HCT116 (cell line): ENCODE measurements at regions not wholly inside any gene's neighbourhood (a gene's known extent, or its start where the extent isn't known, plus 50 kb on each side); places are given as distances from the start of the nearest gene placed in this dataset.

Source experiments
- ATAC-seq: fragments of 200-7000 bp; cut with Tn5 transposase; 2 replicates; pipeline ENCODE4 v1.9.1; 2020; ENCODE audit warnings: mild to moderate bottlenecking, moderate library complexity
- BruUV-seq: library from RNA; stranded (reverse); fragments of 400-500 nt; replicated peaks from 2 replicates; lab custom pipeline; 2021; lab: Mats Ljungman, UMichigan
- CTCF ChIA-PET: fragments of 300-600 bp; sonication (Branson Sonifier 250); formaldehyde crosslinking; loops from one replicate; lab custom pipeline; 2021; ENCODE audit warnings: antibody characterized with exemption; lab: Charles Lee
- POLR2A ChIA-PET: fragments of 300-600, 350-600 bp; sonication (Branson Sonifier 250); formaldehyde crosslinking; loops from one replicate; lab custom pipeline; 2021; ENCODE audit warnings: antibody characterized with exemption; lab: Charles Lee
- RAD21 ChIA-PET, 2 experiments: fragments of 300-600 bp; sonication (Branson Sonifier 250); formaldehyde crosslinking; loops; one replicate each; lab custom pipeline; 2023; ENCODE audit warnings: low total read pairs in 2 of 2; ENCODE audit not compliant: uncharacterized antibody in 2 of 2, unreplicated experiment in 2 of 2, low non-redundant PET in 1 of 2; lab: Charles Lee
- DNase-seq: peaks from one replicate; pipeline ENCODE4 v3.0.0-alpha.2; 2010; ENCODE audit warnings: low read depth, low spot score
- H2AFZ ChIP-seq: fragments of 200-600 bp; shearing (Covaris generic), sonication (generic); 2 replicates; pipeline ENCODE4 v1.6.1; 2017; ENCODE audit warnings: low read depth, mixed run types, mixed read lengths, antibody characterized with exemption, low read length; ENCODE audit not compliant: poor library complexity, severe bottlenecking
- H3K27ac ChIP-seq: 2 replicates; pipeline ENCODE4 v1.5.1; 2012; ENCODE audit warnings: low read depth, low read length
- H3K27me3 ChIP-seq: fragments of 200-600 bp; sonication (generic); 2 replicates; pipeline ENCODE4 v1.6.1; 2016; ENCODE audit warnings: mixed run types, low read length, mixed read lengths; ENCODE audit not compliant: insufficient read depth
- H3K36me3 ChIP-seq, 2 experiments: fragments of 200-500 bp in 1 of 2; fragments of 200-600 bp in 1 of 2; sonication (Bioruptor generic) in 1 of 2; sonication (generic) in 1 of 2; 2 replicates each; pipeline versions ENCODE4 v1.5.1 to v1.6.1; 2014 to 2016; ENCODE audit warnings: low read length in 2 of 2, inconsistent platforms in 1 of 2, mixed read lengths in 1 of 2, mixed run types in 1 of 2; ENCODE audit not compliant: insufficient read depth in 2 of 2, control insufficient read depth in 1 of 2
- H3K4me1 ChIP-seq, 2 experiments: fragments of 200-600 bp in 1 of 2; sonication (generic) in 1 of 2; 2 replicates each; pipeline versions ENCODE4 v1.5.1 to v1.6.1; 2012 to 2017; ENCODE audit warnings: low read length in 2 of 2, inconsistent platforms in 1 of 2, mild to moderate bottlenecking in 1 of 2, mixed read lengths in 1 of 2, mixed run types in 1 of 2, moderate library complexity in 1 of 2; ENCODE audit not compliant: insufficient read depth in 2 of 2, control insufficient read depth in 1 of 2
- H3K4me2 ChIP-seq: fragments of 200-600 bp; sonication (generic); 2 replicates; pipeline ENCODE4 v1.6.1; 2017; ENCODE audit warnings: mixed run types, low read length, mixed read lengths
- H3K4me3 ChIP-seq, 2 experiments: fragments of 200-600 bp in 1 of 2; sonication (generic) in 1 of 2; replicated peaks in 1 of 2; 2 replicates each; pipeline ENCODE4 v1.5.1; 2011 to 2016; ENCODE audit warnings: low read length in 2 of 2, control low read depth in 1 of 2, low read depth in 1 of 2, mild to moderate bottlenecking in 1 of 2, mixed read lengths in 1 of 2, mixed run types in 1 of 2
- H3K79me2 ChIP-seq: fragments of 200-600 bp; sonication (generic); 2 replicates; pipeline ENCODE4 v1.6.1; 2017; ENCODE audit warnings: mild to moderate bottlenecking, mixed run types, low read length, moderate library complexity, mixed read lengths; ENCODE audit not compliant: insufficient read depth
- H3K9ac ChIP-seq: fragments of 200-600 bp; sonication (generic); 2 replicates; pipeline ENCODE4 v1.6.1; 2016; ENCODE audit warnings: low read length, mixed read lengths
- H3K9me2 ChIP-seq: fragments of 200-600 bp; sonication (generic), shearing (Covaris generic); 2 replicates; pipeline ENCODE4 v1.6.1; 2017; ENCODE audit warnings: mixed run types, mild to moderate bottlenecking, moderate library complexity; ENCODE audit not compliant: insufficient read depth
- H3K9me3 ChIP-seq, 2 experiments: fragments of 200-500 bp in 1 of 2; fragments of 200-600 bp in 1 of 2; sonication (Bioruptor generic) in 1 of 2; sonication (generic) in 1 of 2; 2 replicates each; pipeline ENCODE4 v1.6.1; 2014 to 2017; ENCODE audit warnings: low read length in 2 of 2, mixed read lengths in 2 of 2, inconsistent platforms in 1 of 2, low read depth in 1 of 2, mild to moderate bottlenecking in 1 of 2, mixed run types in 1 of 2, moderate library complexity in 1 of 2; ENCODE audit not compliant: control insufficient read depth in 1 of 2, insufficient read depth in 1 of 2
- H4K20me1 ChIP-seq: fragments of 200-600 bp; sonication (generic), shearing (Covaris generic); 2 replicates; pipeline ENCODE4 v1.6.1; 2017; ENCODE audit warnings: mixed run types, mild to moderate bottlenecking, moderate library complexity; ENCODE audit not compliant: insufficient read depth
- CBX3 ChIP-seq: IDR thresholded peaks from 2 replicates; pipeline ENCODE4 v1.6.1; 2012; ENCODE audit warnings: low read depth
- CEBPB ChIP-seq: IDR thresholded peaks from 2 replicates; pipeline ENCODE4 v1.6.1; 2012; ENCODE audit warnings: low read depth
- CTCF ChIP-seq, 3 experiments: fragments of 200-600 bp in 1 of 3; sonication (generic) in 1 of 3; IDR thresholded peaks in 2 of 3; conservative IDR thresholded peaks in 1 of 3; 2 replicates each; pipeline ENCODE4 v1.5.1; 2012 to 2017; ENCODE audit warnings: low read depth in 2 of 3, low read length in 2 of 3, antibody characterized with exemption in 1 of 3, borderline replicate concordance in 1 of 3, control low read depth in 1 of 3, mild to moderate bottlenecking in 1 of 3, mixed read lengths in 1 of 3, mixed run types in 1 of 3, moderate library complexity in 1 of 3; ENCODE audit not compliant: insufficient read depth in 1 of 3
- EZH2phosphoT487 ChIP-seq: fragments of 200-600 bp; IDR thresholded peaks from 2 replicates; pipeline ENCODE4 v1.6.1; 2018; ENCODE audit warnings: antibody characterized with exemption, borderline replicate concordance
- JUND ChIP-seq: IDR thresholded peaks from 2 replicates; pipeline ENCODE4 v1.6.1; 2012
- MAX ChIP-seq: IDR thresholded peaks from 2 replicates; pipeline ENCODE4 v1.6.1; 2012
- POLR2A ChIP-seq: IDR thresholded peaks from 2 replicates; pipeline ENCODE4 v1.7.0; 2011; ENCODE audit warnings: borderline replicate concordance; ENCODE audit not compliant: insufficient read depth, insufficient read length; ENCODE audit errors: extremely low read depth
- POLR2AphosphoS5 ChIP-seq: IDR thresholded peaks from 2 replicates; pipeline ENCODE4 v1.6.1; 2011; ENCODE audit warnings: mild to moderate bottlenecking, low read depth, low read length, moderate library complexity
- SRF ChIP-seq: IDR thresholded peaks from 2 replicates; pipeline ENCODE4 v1.6.1; 2012; ENCODE audit warnings: low read depth
- TCF7L2 ChIP-seq: IDR thresholded peaks from 2 replicates; pipeline ENCODE4 v1.7.0; 2011; ENCODE audit warnings: borderline replicate concordance, inconsistent platforms; ENCODE audit not compliant: insufficient read depth, insufficient read length; ENCODE audit errors: extremely low read depth
- YY1 ChIP-seq: IDR thresholded peaks from 2 replicates; pipeline ENCODE4 v1.6.1; 2011; ENCODE audit warnings: low read length, low read depth, moderate library complexity, mild to moderate bottlenecking; ENCODE audit not compliant: insufficient replicate concordance; ENCODE audit errors: extremely low read depth
- ZBTB33 ChIP-seq: IDR thresholded peaks from 2 replicates; pipeline ENCODE4 v1.6.1; 2011; ENCODE audit warnings: mild to moderate bottlenecking, low read length, moderate library complexity; ENCODE audit not compliant: insufficient replicate concordance; ENCODE audit errors: extremely low read depth
- ZFX ChIP-seq: fragments of 450-650 bp; IDR thresholded peaks from 2 replicates; pipeline ENCODE4 v1.6.1; 2017
- intact Hi-C: fragments of 100-400 bp; cut with micrococcal nuclease; formaldehyde crosslinking; loops from 2 replicates; pipeline ENCODE4 v1.10.0; 2022

GRCh38 chr19:31625575-31625974 lies 276.3 kb upstream of the TSHZ3 start (continued):
- TF ChIP-seq SRF (no peak), CEBPB (no peak), JUND (no peak), ZFX (no peak), EZH2phosphoT487 (no peak), CBX3 (no peak)

GRCh38 chr19:31626941-31627340 lies 277.7 kb upstream of the TSHZ3 start:
- no TSS peak for BruUV-seq
- CTCF ChIA-PET, result no interaction called here
- no peak for TF ChIP-seq CTCF (IDR thresholded peaks at IDR 0.05 in 2 of 3, conservative IDR thresholded peaks at IDR 0.05 in 1 of 3; ENCODE audit: borderline replicate concordance in 1 of 3, insufficient read depth in 1 of 3, low read depth in 2 of 3, low read length in 2 of 3)
- no peak for TF ChIP-seq SRF
- TF ChIP-seq POLR2AphosphoS5, result no peak
- TF ChIP-seq MAX, result no peak
- TF ChIP-seq CEBPB, result no peak
- no peak for TF ChIP-seq POLR2A
- TF ChIP-seq ZFX, result no peak
- no peak for TF ChIP-seq ZBTB33
- no peak for TF ChIP-seq YY1
- TF ChIP-seq TCF7L2, result no peak
- TF ChIP-seq, all 23 proteins: peak for 0
- no peak overlapping the region for H3K4me3 ChIP-seq
- intact Hi-C loops, result no loop called here
- RAD21 ChIA-PET, result no interaction called here
- H3K9ac ChIP-seq, result no peak overlapping the region
- POLR2A ChIA-PET, result no interaction called here
- ATAC-seq (no peak), DNase-seq (no peak)
- no peaks in the 10 kb centered on the region for H3K27me3 ChIP-seq
- H3K36me3 ChIP-seq, result no peaks in the 10 kb centered on the region
- no peaks in the 10 kb centered on the region for H3K79me2 ChIP-seq
- no peaks in the 10 kb centered on the region for H3K9me2 ChIP-seq
- no peaks in the 10 kb centered on the region for H4K20me1 ChIP-seq
- no peaks in the 10 kb centered on the region for H3K4me1 ChIP-seq
- H3K4me2 ChIP-seq, result no peak overlapping the region
- H3K9me3 ChIP-seq, result peaks cover 6 to 38% of the 10 kb centered on the region in 2 experiments; a peak in 2 of 4 replicates
- H2AFZ ChIP-seq, result no peak overlapping the region
- H3K27ac ChIP-seq, result no peak overlapping the region
